Right cardiac atrium (tissue), 5 donors: ENCODE measurements at regions not wholly inside any gene's neighbourhood (a gene's known extent, or its start where the extent isn't known, plus 50 kb on each side); places are given as distances from the start of the nearest gene placed in this dataset.

Experiments
- ATAC-seq, 2 donors: fragments of 200-7000 bp; cut with Tn5 transposase; one replicate each; pipeline versions ENCODE4 v1.8.0 to v1.9.1; 2020; ENCODE audit warnings: moderate library complexity in 2 of 2, mild to moderate bottlenecking in 1 of 2
- DNase-seq, 3 donors: peaks; one replicate each; pipeline ENCODE4 v3.0.0-alpha.2; 2020
- H3K27ac ChIP-seq: one replicate; pipeline ENCODE4 v1.5.1; 2013; ENCODE audit warnings: mild to moderate bottlenecking, low read length, control low read depth, moderate library complexity
- H3K27me3 ChIP-seq: one replicate; pipeline ENCODE4 v1.6.1; 2013; ENCODE audit not compliant: control insufficient read depth, insufficient read depth
- H3K4me1 ChIP-seq: one replicate; pipeline ENCODE4 v1.6.1; 2013; ENCODE audit warnings: low read length; ENCODE audit not compliant: control insufficient read depth, insufficient read depth
- H3K4me3 ChIP-seq: one replicate; pipeline ENCODE4 v1.5.1; 2013; ENCODE audit warnings: low read length, control low read depth
- H3K9me3 ChIP-seq: one replicate; pipeline ENCODE4 v1.6.1; 2013; ENCODE audit warnings: low read length; ENCODE audit not compliant: control insufficient read depth
- WGBS: extraction: QIAGEN DNeasy Blood & Tissue Kit; methylation state at CpG from one replicate; pipeline ENCODE4 v1.1.7; 2013; 5-methylcytosine and 5-hydroxymethylcytosine counted together
- intact Hi-C, 4 donors: fragments of 100-400 bp; cut with DNase I; formaldehyde crosslinking; loops; one replicate each; pipeline versions ENCODE4 v1.11.0 to v1.14.0; 2022 to 2023
- donor health status: healthy with polysubstance abuse.
- donor health status: DM: no; HTN: yes; CAD: no.
- donor health status: DM: no; HTN: no; CAD: no.
- donor health status: DM: no; HTN: yes; CAD: no; lungs with severe emphysema.
- donor health status: DM: yes; HTN: yes; CAD: no.

- no peak for ATAC-seq
- H3K4me1 ChIP-seq = no peaks in the 10 kb centered on the region
- intact Hi-C loops = loop anchor here in 1 of 4 donors (10.0 kb wide), 1 partner anchor 48 kb away; no protein-coding TSS in a partner anchor
- DNase-seq = no peak
- H3K4me3 ChIP-seq = no peak overlapping the region
- H3K27me3 ChIP-seq = no peaks in the 10 kb centered on the region
- 68% methylated on average over 5 of the region's 5 CpGs for WGBS
- no peak overlapping the region for H3K27ac ChIP-seq
- H3K9me3 ChIP-seq = no peaks in the 10 kb centered on the region
Observed at GRCh38 chr9:86562691-86563090, 208.5 kb upstream of the TUT7 start.

- ATAC-seq (no peak), DNase-seq (no peak)
- intact Hi-C loops = no loop called here
- H3K4me3 ChIP-seq = no peak overlapping the region
- no peaks in the 10 kb centered on the region for H3K27me3 ChIP-seq
- 91% methylated on average over 3 of the region's 3 CpGs for WGBS
- no peaks in the 10 kb centered on the region for H3K9me3 ChIP-seq
- no peaks in the 10 kb centered on the region for H3K4me1 ChIP-seq
- no peak overlapping the region for H3K27ac ChIP-seq
Observed at GRCh38 chr9:86557918-86558317, 203.7 kb upstream of the TUT7 start.

GRCh38 chr9:86557063-86557766, 203.0 kb upstream of the TUT7 start:
- H3K27me3 ChIP-seq = no peaks in the 10 kb centered on the region
- DNase-seq = no peak
- ATAC-seq = peak in 1 of 2 donors; percentile 35
- H3K9me3 ChIP-seq = no peaks in the 10 kb centered on the region
- H3K4me3 ChIP-seq = no peak overlapping the region
- no peaks in the 10 kb centered on the region for H3K4me1 ChIP-seq
- H3K27ac ChIP-seq = no peak overlapping the region
- 68% methylated on average over 7 of the region's 7 CpGs for WGBS
- intact Hi-C loops = no loop called here

- Histone ChIP-seq H3K27me3 (no peaks in the 10 kb centered on the region), H3K4me3 (no peak overlapping the region), H3K27ac (no peak overlapping the region), H3K4me1 (no peaks in the 10 kb centered on the region), H3K9me3 (no peaks in the 10 kb centered on the region)
- ATAC-seq (no peak), DNase-seq (no peak)
- WGBS = 52% methylated on average over 2 of the region's 2 CpGs
- intact Hi-C loops = no loop called here
Observed at GRCh38 chr9:86555661-86556060, 201.5 kb upstream of the TUT7 start.

- Histone ChIP-seq H3K9me3 (no peaks in the 10 kb centered on the region), H3K27ac (no peak overlapping the region), H3K4me1 (no peaks in the 10 kb centered on the region), H3K4me3 (no peak overlapping the region), H3K27me3 (no peaks in the 10 kb centered on the region)
- no peak for DNase-seq
- no peak for ATAC-seq
- WGBS = 85% methylated on average over 2 of the region's 2 CpGs
- intact Hi-C loops = no loop called here
Observed at GRCh38 chr9:86550401-86550800, 196.2 kb upstream of the TUT7 start.

- Histone ChIP-seq H3K27me3 (no peaks in the 10 kb centered on the region), H3K4me3 (no peak overlapping the region), H3K4me1 (no peaks in the 10 kb centered on the region), H3K27ac (no peak overlapping the region), H3K9me3 (no peaks in the 10 kb centered on the region)
- DNase-seq (no peak), ATAC-seq (no peak)
- intact Hi-C loops = no loop called here
- 80% methylated on average over 2 of the region's 2 CpGs for WGBS
Observed at GRCh38 chr9:86549920-86550319, 195.7 kb upstream of the TUT7 start.

GRCh38 chr9:86549401-86549811, 195.2 kb upstream of the TUT7 start:
- Histone ChIP-seq H3K4me3 (no peak overlapping the region), H3K27me3 (no peaks in the 10 kb centered on the region), H3K4me1 (no peaks in the 10 kb centered on the region), H3K27ac (no peak overlapping the region), H3K9me3 (no peaks in the 10 kb centered on the region)
- DNase-seq (no peak), ATAC-seq (no peak)
- 88% methylated on average over 2 of the region's 2 CpGs for WGBS
- intact Hi-C loops = no loop called here

GRCh38 chr9:86548220-86548619, 194.0 kb upstream of the TUT7 start:
- ATAC-seq (no peak), DNase-seq (no peak)
- H3K27ac ChIP-seq = no peak overlapping the region
- H3K9me3 ChIP-seq = no peaks in the 10 kb centered on the region
- 84% methylated on average over 4 of the region's 4 CpGs for WGBS
- H3K4me3 ChIP-seq = no peak overlapping the region
- intact Hi-C loops = no loop called here
- no peaks in the 10 kb centered on the region for H3K4me1 ChIP-seq
- H3K27me3 ChIP-seq = no peaks in the 10 kb centered on the region

- ATAC-seq = no peak
- intact Hi-C loops = no loop called here
Observed at GRCh38 chr9:86547571-86547970, 193.4 kb upstream of the TUT7 start.

GRCh38 chr9:86546712-86547111, 192.5 kb upstream of the TUT7 start:
- DNase-seq = no peak
- intact Hi-C loops = no loop called here

More at GRCh38 chr9:86547571-86547970, 193.4 kb upstream of the TUT7 start:
- no peaks in the 10 kb centered on the region for H3K27me3 ChIP-seq
- no peaks in the 10 kb centered on the region for H3K9me3 ChIP-seq
- H3K27ac ChIP-seq = no peak overlapping the region
- H3K4me1 ChIP-seq = no peaks in the 10 kb centered on the region
- H3K4me3 ChIP-seq = no peak overlapping the region
- no peak for DNase-seq

GRCh38 chr9:86545090-86545489, 190.9 kb upstream of the TUT7 start:
- H3K27me3 ChIP-seq = no peaks in the 10 kb centered on the region
- intact Hi-C loops = no loop called here
- 50% methylated on average over 2 of the region's 2 CpGs for WGBS
- H3K9me3 ChIP-seq = no peaks in the 10 kb centered on the region
- H3K27ac ChIP-seq = no peak overlapping the region
- DNase-seq = no peak
- H3K4me1 ChIP-seq = no peaks in the 10 kb centered on the region
- ATAC-seq = no peak
- no peak overlapping the region for H3K4me3 ChIP-seq

More at GRCh38 chr9:86546712-86547111, 192.5 kb upstream of the TUT7 start:
- Histone ChIP-seq H3K9me3 (no peaks in the 10 kb centered on the region), H3K4me3 (no peak overlapping the region), H3K4me1 (no peaks in the 10 kb centered on the region), H3K27ac (no peak overlapping the region), H3K27me3 (no peaks in the 10 kb centered on the region)
- 79% methylated on average over 5 of the region's 5 CpGs for WGBS
- ATAC-seq = no peak
